ENCODE measurements at regions not wholly inside any gene's neighbourhood (a gene's known extent, or its start where the extent isn't known, plus 50 kb on each side); places are given as distances from the start of the nearest gene placed in this dataset.

DNA sequence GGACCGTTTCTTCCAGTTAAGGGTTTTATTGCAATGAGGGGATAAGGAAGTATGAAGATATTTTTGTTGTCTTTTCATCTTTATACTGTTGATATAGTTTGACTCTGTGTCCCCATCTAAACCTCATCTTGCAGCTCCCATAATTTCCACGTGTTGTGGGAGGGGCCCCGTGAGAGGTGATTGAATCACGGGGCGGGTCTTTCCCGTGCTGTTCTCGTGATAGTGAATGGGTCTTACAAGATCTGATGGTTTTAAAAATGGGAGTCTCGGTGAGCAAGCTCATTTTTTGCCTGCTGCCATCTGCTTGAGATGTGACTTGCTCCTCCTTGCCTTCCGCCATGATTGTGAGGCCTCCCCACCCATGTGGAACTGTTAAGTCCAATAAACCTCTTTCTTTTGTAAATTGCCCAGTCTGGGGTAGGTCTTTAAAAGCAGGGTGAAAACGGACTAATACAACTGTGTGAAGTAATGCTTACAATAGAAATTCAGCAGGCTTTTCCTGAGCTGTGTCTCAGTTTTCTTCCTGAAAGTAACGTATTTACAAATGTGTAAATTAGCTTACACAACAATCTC, 377.3 kb downstream of the SIPA1L2 start:
- no peaks in the 10 kb centered on the region for H3K36me3 ChIP-seq (ENCODE audit: insufficient read depth, low read length)
- H3K9ac ChIP-seq (ENCODE audit: low read depth, low read length), result no peak overlapping the region
- H3K9me3 ChIP-seq (ENCODE audit: control insufficient read depth, insufficient read depth, low read length), result no peaks in the 10 kb centered on the region
- H3K4me1 ChIP-seq (ENCODE audit: insufficient read depth, low read length), result peaks cover 20% of the 10 kb centered on the region; the same call in 1 of the 2 replicates

DNA sequence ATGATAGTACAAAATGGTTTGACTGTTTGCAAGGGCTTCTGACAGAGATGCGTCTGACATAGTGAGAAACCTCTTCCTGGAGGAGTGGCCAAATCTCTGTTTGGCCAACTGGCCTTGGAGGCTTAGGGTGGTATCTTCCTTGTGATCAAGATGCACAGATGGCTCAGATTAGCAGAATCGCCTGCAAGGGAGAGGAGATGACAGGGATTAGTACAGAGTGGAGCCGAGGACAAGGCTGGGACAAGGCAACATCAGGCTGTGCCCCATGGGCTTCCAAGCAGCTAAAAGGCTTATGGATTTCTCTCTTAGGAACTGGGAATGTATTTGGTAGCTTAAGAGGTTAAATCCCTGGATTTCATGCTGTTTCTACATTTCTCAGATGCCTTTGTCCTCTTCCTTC, 379.1 kb downstream of the SIPA1L2 start:
- H3K36me3 ChIP-seq (ENCODE audit: insufficient read depth, low read length), result no peaks in the 10 kb centered on the region
- H3K9me3 ChIP-seq (ENCODE audit: control insufficient read depth, insufficient read depth, low read length), result no peaks in the 10 kb centered on the region
- H3K4me1 ChIP-seq (ENCODE audit: insufficient read depth, low read length), result peaks cover 20% of the 10 kb centered on the region; the same call in 1 of the 2 replicates
- no peak overlapping the region for H3K9ac ChIP-seq (ENCODE audit: low read depth, low read length)

DNA sequence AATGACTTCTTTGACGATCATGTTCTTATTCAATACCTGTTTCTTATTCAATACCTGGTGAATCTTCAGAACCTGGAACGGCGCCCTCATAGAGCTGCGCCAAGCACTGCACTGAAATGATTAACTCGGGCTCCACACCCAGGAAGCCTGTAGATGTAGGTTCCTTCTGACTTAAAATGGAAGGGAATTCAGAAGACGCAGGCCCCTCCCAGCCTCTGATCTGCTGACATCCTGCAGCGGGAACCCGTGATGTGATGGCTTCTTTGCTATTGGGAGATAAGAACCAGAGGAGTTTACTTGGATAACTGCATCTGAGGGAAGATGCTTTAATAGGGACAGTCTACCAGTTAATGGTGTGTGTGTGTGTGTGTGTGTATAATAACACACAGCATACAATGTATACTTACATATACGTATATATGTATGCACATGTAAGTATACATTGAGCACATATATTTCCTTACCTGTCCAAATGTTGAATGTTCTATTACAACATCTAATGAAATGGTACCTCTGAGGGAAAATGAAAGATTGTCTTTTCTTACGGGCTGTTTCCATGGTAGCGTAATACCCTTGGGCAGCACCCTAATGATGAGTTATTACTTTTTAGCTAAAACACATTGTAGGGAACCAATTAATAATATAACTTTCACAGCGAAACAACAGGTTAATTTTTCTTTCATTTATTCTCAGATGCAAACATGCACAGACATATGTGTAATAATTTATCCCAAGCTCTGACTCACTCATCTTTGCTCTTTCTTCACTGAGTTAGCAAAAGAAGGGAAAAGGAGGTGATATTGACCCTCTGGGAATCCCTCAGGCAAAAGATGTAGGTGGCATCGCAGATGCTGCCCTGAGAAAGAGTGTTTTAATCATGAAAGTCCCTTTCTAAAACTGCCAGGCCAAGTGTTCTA, 379.8 kb downstream of the SIPA1L2 start:
- Histone ChIP-seq H3K9me3 (ENCODE audit: control insufficient read depth, insufficient read depth, low read length) (no peaks in the 10 kb centered on the region), H3K4me1 (ENCODE audit: insufficient read depth, low read length) (peaks cover 20% of the 10 kb centered on the region; the same call in 1 of the 2 replicates), H3K9ac (ENCODE audit: low read depth, low read length) (no peak overlapping the region), H3K36me3 (ENCODE audit: insufficient read depth, low read length) (no peaks in the 10 kb centered on the region)

DNA sequence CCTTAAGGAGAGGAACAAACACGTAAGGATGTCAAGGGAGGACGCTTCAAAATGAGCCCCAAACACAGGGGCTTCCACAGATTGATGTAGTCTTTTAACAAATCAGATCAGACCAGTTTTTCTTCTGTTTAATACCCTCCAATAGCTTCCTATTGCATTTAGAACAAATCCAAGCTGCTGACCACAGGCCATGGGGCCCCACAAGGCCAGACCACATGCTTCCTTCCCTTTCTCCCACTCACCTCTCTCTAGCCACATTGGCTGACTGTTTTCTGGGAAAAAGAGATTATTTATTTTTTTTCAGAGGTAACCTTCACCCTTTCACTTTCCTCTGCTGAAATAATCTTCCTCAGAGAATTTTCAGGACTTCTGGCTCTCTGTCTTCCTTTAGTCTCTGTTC, 380.6 kb downstream of the SIPA1L2 start:
- no peaks in the 10 kb centered on the region for H3K36me3 ChIP-seq (ENCODE audit: insufficient read depth, low read length)
- no peaks in the 10 kb centered on the region for H3K9me3 ChIP-seq (ENCODE audit: control insufficient read depth, insufficient read depth, low read length)
- H3K9ac ChIP-seq (ENCODE audit: low read depth, low read length), result no peak overlapping the region
- H3K4me1 ChIP-seq (ENCODE audit: insufficient read depth, low read length), result peaks cover 20% of the 10 kb centered on the region; the same call in 1 of the 2 replicates

DNA sequence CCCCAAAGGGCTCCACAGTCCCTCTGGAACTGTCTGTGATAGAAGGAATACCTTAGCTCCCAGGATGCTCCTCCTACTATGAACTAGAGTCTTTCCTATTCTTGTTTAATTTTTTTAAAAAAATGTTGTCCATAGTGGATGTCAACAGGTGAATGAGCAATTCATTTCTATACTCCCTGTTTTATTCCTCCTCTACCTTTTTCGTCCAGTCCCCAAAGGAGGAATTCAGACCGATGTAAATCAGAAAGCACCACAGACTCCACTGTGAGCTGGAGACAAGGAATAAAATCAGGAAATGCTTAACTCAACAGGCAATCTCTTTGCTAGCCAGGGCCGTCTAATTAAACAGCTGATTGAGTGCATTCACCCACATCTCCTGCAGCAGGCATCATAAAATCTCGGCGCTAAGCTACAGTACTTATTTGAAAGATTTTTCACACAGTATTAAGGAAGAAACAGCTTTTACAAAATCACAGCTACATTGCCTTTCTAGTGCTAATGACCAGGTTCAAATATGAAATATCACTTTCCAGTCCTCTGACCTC, 381.6 kb downstream of the SIPA1L2 start:
- no peaks in the 10 kb centered on the region for H3K36me3 ChIP-seq (ENCODE audit: insufficient read depth, low read length)
- no peak overlapping the region for H3K9ac ChIP-seq (ENCODE audit: low read depth, low read length)
- peaks cover 18% of the 10 kb centered on the region; the same call in 1 of the 2 replicates for H3K4me1 ChIP-seq (ENCODE audit: insufficient read depth, low read length)
- H3K9me3 ChIP-seq (ENCODE audit: control insufficient read depth, insufficient read depth, low read length), result no peaks in the 10 kb centered on the region

DNA sequence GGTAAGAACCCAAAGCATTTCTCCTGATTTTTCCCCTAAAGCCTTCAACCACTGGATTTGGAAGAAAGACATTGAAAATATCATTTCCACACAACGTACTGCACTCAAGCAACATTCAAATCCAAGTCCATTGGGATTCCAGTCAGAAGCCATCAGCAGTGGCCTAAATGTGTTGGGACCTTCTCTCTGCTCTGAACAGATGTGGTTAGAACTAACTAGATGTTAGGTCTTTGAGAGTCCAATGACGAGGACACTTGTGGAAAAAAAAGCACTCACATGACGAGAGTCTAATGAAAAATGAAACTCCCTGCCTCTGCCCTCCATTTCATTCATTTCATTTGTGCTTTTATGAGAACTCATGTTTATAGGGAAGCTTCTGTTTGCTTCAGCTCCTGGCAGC, 382.3 kb downstream of the SIPA1L2 start:
- peaks cover 13% of the 10 kb centered on the region; the same call in 1 of the 2 replicates for H3K4me1 ChIP-seq (ENCODE audit: insufficient read depth, low read length)
- H3K9me3 ChIP-seq (ENCODE audit: control insufficient read depth, insufficient read depth, low read length), result no peaks in the 10 kb centered on the region
- H3K9ac ChIP-seq (ENCODE audit: low read depth, low read length), result no peak overlapping the region
- H3K36me3 ChIP-seq (ENCODE audit: insufficient read depth, low read length), result no peaks in the 10 kb centered on the region

DNA sequence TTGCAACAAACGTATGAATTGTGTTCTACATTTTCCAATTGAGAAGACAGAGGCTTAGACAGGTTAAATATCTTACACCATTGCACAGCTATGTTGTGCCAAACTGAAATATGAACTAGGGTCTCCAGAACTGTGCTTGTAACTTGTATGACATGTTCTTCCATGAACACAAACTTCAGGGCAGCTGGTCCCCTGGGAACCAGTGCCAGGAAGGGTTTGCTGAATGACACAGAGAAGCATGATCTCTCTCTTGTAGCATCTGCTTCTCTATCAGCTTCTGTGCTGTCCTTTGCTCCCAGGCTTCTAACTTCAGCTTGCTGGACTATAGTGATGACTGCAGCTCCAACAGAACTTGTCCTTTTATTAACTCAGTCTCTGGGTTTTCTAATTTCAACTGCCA, 385.5 kb downstream of the SIPA1L2 start:
- no peaks in the 10 kb centered on the region for H3K36me3 ChIP-seq (ENCODE audit: insufficient read depth, low read length)
- H3K4me1 ChIP-seq (ENCODE audit: insufficient read depth, low read length), result peaks cover 3% of the 10 kb centered on the region; the same call in 1 of the 2 replicates
- no peak overlapping the region for H3K9ac ChIP-seq (ENCODE audit: low read depth, low read length)
- no peaks in the 10 kb centered on the region for H3K9me3 ChIP-seq (ENCODE audit: control insufficient read depth, insufficient read depth, low read length)

DNA sequence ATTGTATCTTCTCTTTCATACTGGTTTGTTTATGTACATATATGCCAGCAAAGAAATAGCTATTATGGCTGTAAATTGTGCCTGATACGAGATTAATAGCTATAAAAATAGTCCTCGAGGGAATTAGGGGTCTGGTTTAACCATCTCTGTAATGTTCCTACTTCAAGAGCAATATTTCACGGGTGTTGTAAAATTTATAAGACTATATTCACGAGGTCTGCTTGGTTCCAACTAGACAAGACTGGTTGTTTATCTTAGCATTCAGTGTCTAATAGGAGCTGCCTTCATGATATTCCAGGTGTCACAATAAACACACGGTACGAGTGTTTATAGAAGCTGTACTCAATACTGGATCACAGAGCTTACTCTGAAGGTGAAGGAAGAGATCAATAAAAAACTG, 389.9 kb downstream of the SIPA1L2 start:
- H3K9me3 ChIP-seq (ENCODE audit: control insufficient read depth, insufficient read depth, low read length), result peaks cover 4% of the 10 kb centered on the region; the same call in 1 of the 2 replicates
- no peak overlapping the region for H3K9ac ChIP-seq (ENCODE audit: low read depth, low read length)

DNA sequence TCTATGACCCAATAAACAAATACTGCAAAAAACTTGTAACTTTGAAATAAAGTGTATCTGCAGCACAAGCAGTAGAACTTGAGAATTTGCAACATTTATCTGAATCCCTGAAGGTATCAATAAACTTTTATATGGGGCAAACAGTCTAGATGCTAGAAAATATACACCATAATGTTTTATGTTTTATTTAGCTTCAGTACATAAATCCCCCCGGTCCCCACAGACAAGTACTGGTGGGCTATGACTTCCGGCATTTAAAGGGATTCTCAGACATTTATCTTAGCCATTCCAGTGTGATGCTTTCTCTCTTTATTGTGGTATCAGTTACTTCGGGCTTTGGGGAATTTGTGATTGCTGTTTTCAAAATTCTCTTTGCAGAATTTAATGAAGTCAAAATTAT, 390.4 kb downstream of the SIPA1L2 start:
- Histone ChIP-seq H3K9me3 (ENCODE audit: control insufficient read depth, insufficient read depth, low read length) (peaks cover 4% of the 10 kb centered on the region; the same call in 1 of the 2 replicates), H3K36me3 (ENCODE audit: insufficient read depth, low read length) (no peaks in the 10 kb centered on the region), H3K4me1 (ENCODE audit: insufficient read depth, low read length) (no peaks in the 10 kb centered on the region), H3K9ac (ENCODE audit: low read depth, low read length) (no peak overlapping the region)

More for the DNA sequence above, 389.9 kb downstream of the SIPA1L2 start:
- no peaks in the 10 kb centered on the region for H3K36me3 ChIP-seq (ENCODE audit: insufficient read depth, low read length)
- no peaks in the 10 kb centered on the region for H3K4me1 ChIP-seq (ENCODE audit: insufficient read depth, low read length)

DNA sequence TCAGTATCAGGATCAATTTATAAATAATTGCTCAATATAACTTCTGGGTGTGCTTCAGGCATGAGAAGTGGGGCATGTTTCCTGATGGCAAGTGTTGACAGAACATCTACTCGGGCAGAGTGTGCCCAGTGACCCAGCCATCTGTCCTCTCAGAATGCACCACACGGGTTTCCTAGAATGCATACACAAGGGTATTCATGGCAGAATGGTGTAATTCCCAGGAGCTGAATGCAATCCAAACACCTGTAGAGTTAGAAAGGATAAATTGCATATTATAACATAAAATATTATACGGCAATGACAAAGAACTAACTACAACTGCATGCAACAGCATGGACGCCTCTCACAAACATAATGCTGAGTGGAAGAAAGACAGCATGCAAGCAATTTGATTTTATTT, 391.9 kb downstream of the SIPA1L2 start:
- peaks cover 4% of the 10 kb centered on the region; the same call in 1 of the 2 replicates for H3K9me3 ChIP-seq (ENCODE audit: control insufficient read depth, insufficient read depth, low read length)
- no peaks in the 10 kb centered on the region for H3K4me1 ChIP-seq (ENCODE audit: insufficient read depth, low read length)
- H3K36me3 ChIP-seq (ENCODE audit: insufficient read depth, low read length), result no peaks in the 10 kb centered on the region
- H3K9ac ChIP-seq (ENCODE audit: low read depth, low read length), result no peak overlapping the region

DNA sequence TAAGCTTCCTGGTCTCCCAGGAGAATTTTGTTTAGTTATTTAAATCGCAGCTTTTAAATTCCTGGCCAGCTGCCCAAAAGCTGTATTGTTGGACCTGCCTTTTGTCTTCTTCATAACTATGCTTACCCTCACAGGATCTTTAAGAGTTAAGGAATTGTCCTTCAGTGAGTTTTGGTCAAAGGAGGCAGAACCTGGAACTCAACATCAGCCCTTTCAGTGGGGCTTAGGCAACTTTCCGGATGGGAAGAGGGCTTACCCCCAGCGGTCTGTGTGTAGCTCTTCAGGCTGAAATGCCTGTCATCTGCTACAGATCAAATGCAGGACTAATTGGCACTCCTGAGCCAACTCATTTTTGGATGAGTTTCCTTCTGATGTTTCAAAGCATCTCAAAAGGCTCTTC, 402.6 kb downstream of the SIPA1L2 start:
- Histone ChIP-seq H3K4me1 (ENCODE audit: insufficient read depth, low read length) (peaks cover 30% of the 10 kb centered on the region), H3K36me3 (ENCODE audit: insufficient read depth, low read length) (no peaks in the 10 kb centered on the region), H3K9me3 (ENCODE audit: control insufficient read depth, insufficient read depth, low read length) (no peaks in the 10 kb centered on the region), H3K9ac (ENCODE audit: low read depth, low read length) (no peak overlapping the region)

DNA sequence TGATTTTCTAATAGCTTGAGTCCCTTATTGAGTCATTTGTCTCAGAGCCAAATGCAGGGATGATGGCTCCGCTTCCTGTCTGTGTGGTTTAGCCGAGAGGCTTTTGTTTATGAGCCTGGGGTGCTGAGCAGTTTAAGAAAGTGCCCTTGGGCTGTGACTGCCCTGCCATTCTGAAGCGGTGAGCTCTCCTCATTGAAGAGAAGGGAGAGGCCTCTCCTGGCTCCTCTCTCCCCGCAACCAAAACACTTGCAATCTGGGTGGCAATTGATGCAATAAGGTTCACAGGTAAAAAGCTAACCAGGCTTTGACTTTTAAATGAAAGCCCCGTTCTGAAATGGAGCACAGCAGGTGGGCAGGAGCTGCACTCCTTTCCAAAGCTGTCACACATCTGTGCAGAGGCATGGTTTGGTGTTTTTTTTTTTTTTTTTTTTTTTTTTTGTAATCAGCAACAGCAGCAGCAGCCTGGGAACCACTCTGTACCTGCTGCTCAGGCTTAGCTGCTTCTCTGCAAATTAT, 403.7 kb downstream of the SIPA1L2 start:
- Histone ChIP-seq H3K9me3 (ENCODE audit: control insufficient read depth, insufficient read depth, low read length) (no peaks in the 10 kb centered on the region), H3K9ac (ENCODE audit: low read depth, low read length) (peak overlapping the region; percentile 28; the same call in 1 of the 2 replicates), H3K4me1 (ENCODE audit: insufficient read depth, low read length) (peaks cover 30% of the 10 kb centered on the region), H3K36me3 (ENCODE audit: insufficient read depth, low read length) (no peaks in the 10 kb centered on the region)

DNA sequence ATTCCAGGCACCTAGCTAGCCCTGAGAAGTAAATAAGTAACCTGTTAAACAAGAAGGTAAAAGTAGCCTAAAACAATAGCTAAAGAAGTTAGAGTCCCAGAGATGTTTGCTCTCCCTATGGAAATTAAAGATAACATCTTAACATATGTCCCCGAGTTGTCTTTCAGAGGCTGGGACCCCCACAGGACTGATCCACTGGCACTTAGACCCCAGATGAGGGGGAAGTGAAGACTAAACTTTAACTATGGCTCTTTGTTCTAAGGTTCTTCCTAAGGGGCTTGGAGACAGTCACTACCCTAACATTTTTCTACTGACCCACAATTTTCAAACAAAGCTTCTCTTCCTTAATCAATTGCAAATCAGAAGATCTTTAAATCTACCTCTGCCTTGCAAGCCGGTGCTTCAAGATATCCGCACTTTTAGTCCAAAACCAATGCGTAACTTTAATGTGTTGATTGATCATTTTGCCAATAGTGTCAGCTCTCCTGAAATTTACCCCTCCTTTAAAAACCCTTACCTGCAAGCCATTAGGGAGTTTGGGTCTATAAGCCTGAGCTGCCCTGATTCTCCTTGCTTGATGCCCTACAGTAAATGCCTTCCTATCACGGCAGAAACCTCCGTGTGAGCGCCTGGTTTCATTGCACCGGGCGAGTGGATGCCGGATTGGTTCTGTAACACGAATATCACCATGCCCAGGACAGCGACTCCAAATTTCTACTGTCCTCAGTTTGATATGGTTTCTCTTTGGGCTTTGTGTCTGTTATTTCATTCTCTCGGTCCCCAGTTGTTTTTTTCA, 404.4 kb downstream of the SIPA1L2 start:
- Histone ChIP-seq H3K4me1 (ENCODE audit: insufficient read depth, low read length) (peaks cover 30% of the 10 kb centered on the region), H3K36me3 (ENCODE audit: insufficient read depth, low read length) (no peaks in the 10 kb centered on the region), H3K9me3 (ENCODE audit: control insufficient read depth, insufficient read depth, low read length) (no peaks in the 10 kb centered on the region), H3K9ac (ENCODE audit: low read depth, low read length) (peak overlapping the region; percentile 28; the same call in 1 of the 2 replicates)

DNA sequence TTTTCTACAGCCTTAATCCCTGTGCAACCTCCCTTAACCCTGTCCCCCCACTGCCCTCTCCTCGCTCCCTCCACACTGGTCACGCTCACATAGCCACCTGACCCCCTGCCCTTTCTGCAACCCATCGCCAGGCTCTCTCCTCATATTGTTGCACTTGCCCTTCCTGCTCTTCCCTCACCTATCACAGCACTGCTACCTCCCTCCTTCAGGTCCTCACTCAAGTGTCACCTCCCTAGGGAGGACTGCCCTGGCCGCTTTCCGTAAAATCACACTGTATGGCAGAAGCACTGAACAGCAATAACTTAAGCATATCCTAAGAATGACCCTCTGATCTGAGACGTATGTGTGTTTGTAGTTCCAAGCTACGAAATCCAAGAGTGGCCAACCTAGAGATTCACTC, 406.0 kb downstream of the SIPA1L2 start:
- H3K9ac ChIP-seq (ENCODE audit: low read depth, low read length), result no peak overlapping the region
- H3K4me1 ChIP-seq (ENCODE audit: insufficient read depth, low read length), result peaks cover 30% of the 10 kb centered on the region
- no peaks in the 10 kb centered on the region for H3K9me3 ChIP-seq (ENCODE audit: control insufficient read depth, insufficient read depth, low read length)
- H3K36me3 ChIP-seq (ENCODE audit: insufficient read depth, low read length), result no peaks in the 10 kb centered on the region
